Sigmoid colon (tissue), 6 donors: ENCODE measurements at regions not wholly inside any gene's neighbourhood (a gene's known extent, or its start where the extent isn't known, plus 50 kb on each side); places are given as distances from the start of the nearest gene placed in this dataset.

Experiments
- DNase-seq: peaks from one replicate; pipeline ENCODE4 v3.0.0-alpha.2; 2019
- H3K27ac ChIP-seq, 4 donors: fragments of 200-600 bp; sonication (generic); one replicate each; pipeline ENCODE4 v1.5.1; 2016 to 2019; ENCODE audit warnings: mild to moderate bottlenecking in 1 of 4
- H3K27me3 ChIP-seq, 3 donors: fragments of 200-600 bp; sonication (generic); one replicate each; pipeline ENCODE4 v1.5.1; 2019; ENCODE audit warnings: mild to moderate bottlenecking in 1 of 3
- H3K36me3 ChIP-seq, 4 donors: fragments of 200-600 bp; sonication (generic); one replicate each; pipeline ENCODE4 v1.5.1; 2016 to 2019
- H3K4me1 ChIP-seq, 4 donors: fragments of 200-600 bp; sonication (generic); one replicate each; pipeline ENCODE4 v1.5.1; 2017 to 2019
- H3K4me3 ChIP-seq, 4 donors: fragments of 200-600 bp; sonication (generic); one replicate each; pipeline ENCODE4 v1.5.1; 2017 to 2019; ENCODE audit warnings: mild to moderate bottlenecking in 2 of 4, moderate library complexity in 1 of 4
- H3K9me3 ChIP-seq, 4 donors: fragments of 200-600 bp in 3 of 4; sonication (generic) in 3 of 4; one replicate each; pipeline versions ENCODE4 v1.5.1 to v1.6.1; 2013 to 2019
- EP300 ChIP-seq, 4 donors: sonication (generic); formaldehyde crosslinking; IDR thresholded peaks; one replicate each; pipeline ENCODE4 v1.6.1; 2017; ENCODE audit warnings: antibody characterized with exemption in 4 of 4
- POLR2A ChIP-seq, 2 donors: fragments of 450-650 bp; IDR thresholded peaks; one replicate each; pipeline ENCODE4 v1.6.1; 2016; ENCODE audit warnings: antibody characterized with exemption in 2 of 2, mild to moderate bottlenecking in 2 of 2, moderate library complexity in 2 of 2
- POLR2AphosphoS5 ChIP-seq, 4 donors: sonication (generic); formaldehyde crosslinking; IDR thresholded peaks; one replicate each; pipeline ENCODE4 v1.6.1; 2017; ENCODE audit warnings: antibody characterized with exemption in 4 of 4
- WGBS, 2 donors: extraction: QIAGEN DNeasy Blood & Tissue Kit; methylation state at CpG; one replicate each; pipeline ENCODE4 v1.1.7; 2013; 5-methylcytosine and 5-hydroxymethylcytosine counted together
- intact Hi-C: fragments of 100-400 bp; cut with DNase I; formaldehyde crosslinking; loops from one replicate; pipeline ENCODE4 v1.15.1; 2023
- TF ChIP-seq, protein P1 (sequence below), 4 experiments: fragments of 450-650 bp in 3 of 4; fragments of 200-600 bp in 1 of 4; IDR thresholded peaks; one replicate each; pipeline ENCODE4 v1.5.1; 2016 to 2019; ENCODE audit warnings: antibody characterized with exemption in 4 of 4, mild to moderate bottlenecking in 3 of 4, moderate library complexity in 2 of 4
- donor health status: healthy with polysubstance abuse.
- donor health status: healthy.

DNA sequence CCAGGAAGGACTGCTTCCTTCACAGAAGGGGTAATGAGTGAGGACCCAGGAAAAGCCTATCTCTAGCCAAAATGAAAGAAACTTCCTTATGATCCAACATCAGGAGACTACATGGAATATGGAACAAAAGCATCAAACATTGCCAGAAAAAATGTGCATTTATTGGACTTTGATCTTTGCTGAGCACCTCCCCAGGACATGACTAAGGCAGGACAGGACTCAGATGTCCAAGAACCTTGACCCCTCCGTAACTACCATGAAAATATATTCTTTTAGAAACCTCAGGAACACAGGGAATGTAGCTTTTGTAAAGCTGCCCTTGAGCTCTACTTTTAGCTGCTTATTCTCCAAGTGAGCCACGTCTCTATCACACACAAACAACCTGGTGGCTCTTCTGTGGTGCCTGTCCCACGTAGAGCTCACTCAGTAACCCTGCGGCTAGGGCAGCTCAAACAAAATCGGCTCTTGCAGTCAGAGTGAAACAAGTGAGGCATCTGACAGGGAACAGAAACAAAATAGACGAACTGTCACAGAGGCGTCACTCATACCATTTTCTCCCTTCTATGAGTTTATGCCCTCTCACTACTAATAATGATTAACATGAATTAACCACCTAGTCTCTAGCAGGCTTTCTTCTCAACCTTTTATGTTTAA is 471.5 kb upstream of the API5 start:
- Histone ChIP-seq H3K36me3 (no peaks in the 10 kb centered on the region), H3K9me3 (no peaks in the 10 kb centered on the region), H3K4me1 (no peaks in the 10 kb centered on the region), H3K27ac (no peak overlapping the region), H3K27me3 (no peaks in the 10 kb centered on the region), H3K4me3 (no peak overlapping the region)
- DNase-seq, result no peak
- intact Hi-C loops, result no loop called here
- TF ChIP-seq POLR2A (IDR thresholded peaks at IDR 0.05) (no peak), EP300 (IDR thresholded peaks at IDR 0.05) (no peak), POLR2AphosphoS5 (IDR thresholded peaks at IDR 0.05) (no peak)
- TF ChIP-seq, protein P1, sequence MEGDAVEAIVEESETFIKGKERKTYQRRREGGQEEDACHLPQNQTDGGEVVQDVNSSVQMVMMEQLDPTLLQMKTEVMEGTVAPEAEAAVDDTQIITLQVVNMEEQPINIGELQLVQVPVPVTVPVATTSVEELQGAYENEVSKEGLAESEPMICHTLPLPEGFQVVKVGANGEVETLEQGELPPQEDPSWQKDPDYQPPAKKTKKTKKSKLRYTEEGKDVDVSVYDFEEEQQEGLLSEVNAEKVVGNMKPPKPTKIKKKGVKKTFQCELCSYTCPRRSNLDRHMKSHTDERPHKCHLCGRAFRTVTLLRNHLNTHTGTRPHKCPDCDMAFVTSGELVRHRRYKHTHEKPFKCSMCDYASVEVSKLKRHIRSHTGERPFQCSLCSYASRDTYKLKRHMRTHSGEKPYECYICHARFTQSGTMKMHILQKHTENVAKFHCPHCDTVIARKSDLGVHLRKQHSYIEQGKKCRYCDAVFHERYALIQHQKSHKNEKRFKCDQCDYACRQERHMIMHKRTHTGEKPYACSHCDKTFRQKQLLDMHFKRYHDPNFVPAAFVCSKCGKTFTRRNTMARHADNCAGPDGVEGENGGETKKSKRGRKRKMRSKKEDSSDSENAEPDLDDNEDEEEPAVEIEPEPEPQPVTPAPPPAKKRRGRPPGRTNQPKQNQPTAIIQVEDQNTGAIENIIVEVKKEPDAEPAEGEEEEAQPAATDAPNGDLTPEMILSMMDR (IDR thresholded peaks at IDR 0.05), result no peak
- 75 to 81% methylated on average over 7 of the region's 7 CpGs for WGBS, 2 donors

DNA sequence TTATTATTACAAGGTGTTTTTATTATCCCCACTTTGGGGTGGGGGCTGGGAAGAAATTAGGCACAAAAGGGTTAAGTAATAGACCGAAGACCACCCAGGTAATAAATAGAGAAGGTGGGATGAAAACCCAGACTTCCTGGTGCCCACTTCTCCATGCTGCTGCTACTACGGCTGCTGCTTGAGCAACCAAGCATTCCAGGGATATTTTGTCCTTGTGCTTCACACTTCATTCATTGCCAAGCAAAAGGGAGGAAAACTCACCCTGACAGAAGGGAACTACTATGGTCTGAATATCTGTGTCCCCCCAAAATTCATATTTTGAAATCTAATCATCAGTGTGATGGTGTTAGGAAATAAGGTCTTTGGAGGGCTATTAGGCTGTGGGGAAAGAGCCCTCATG is 470.9 kb upstream of the API5 start:
- Histone ChIP-seq H3K4me1 (no peaks in the 10 kb centered on the region), H3K27ac (no peak overlapping the region), H3K4me3 (no peak overlapping the region), H3K27me3 (no peaks in the 10 kb centered on the region), H3K36me3 (no peaks in the 10 kb centered on the region), H3K9me3 (no peaks in the 10 kb centered on the region)
- WGBS, 2 donors, result 75 to 80% methylated on average over 2 of the region's 2 CpGs
- TF ChIP-seq, protein P1 (IDR thresholded peaks at IDR 0.05), result no peak
- TF ChIP-seq POLR2AphosphoS5 (IDR thresholded peaks at IDR 0.05), result no peak
- TF ChIP-seq POLR2A (IDR thresholded peaks at IDR 0.05), result no peak
- no peak for TF ChIP-seq EP300 (IDR thresholded peaks at IDR 0.05)
- DNase-seq, result no peak
- intact Hi-C loops, result no loop called here

DNA sequence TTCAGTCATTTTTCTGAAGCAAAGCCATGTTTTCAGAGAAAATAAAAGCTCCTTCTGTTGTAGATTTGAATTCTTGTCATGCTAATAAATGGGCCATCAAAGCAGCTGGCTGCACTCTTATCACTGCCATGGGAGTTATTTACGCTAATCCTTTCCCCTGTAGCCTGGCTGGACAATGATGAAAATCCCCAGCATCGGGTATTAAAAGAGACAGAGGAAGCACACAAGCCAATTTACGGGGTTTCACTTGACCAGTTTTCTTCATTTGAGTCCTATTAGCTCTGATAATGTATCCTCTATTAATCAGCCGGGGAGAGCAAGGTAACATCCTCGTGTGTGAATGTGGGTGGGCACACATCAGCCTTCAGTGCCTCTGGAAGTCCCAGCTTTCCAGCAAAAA is 470.2 kb upstream of the API5 start:
- DNase-seq, result no peak
- Histone ChIP-seq H3K27ac (no peak overlapping the region), H3K9me3 (no peaks in the 10 kb centered on the region), H3K27me3 (no peaks in the 10 kb centered on the region), H3K4me3 (no peak overlapping the region), H3K4me1 (no peaks in the 10 kb centered on the region), H3K36me3 (no peaks in the 10 kb centered on the region)
- TF ChIP-seq EP300 (IDR thresholded peaks at IDR 0.05) (no peak), POLR2AphosphoS5 (IDR thresholded peaks at IDR 0.05) (no peak)
- intact Hi-C loops, result no loop called here
- 52 to 56% methylated on average over 5 of the region's 5 CpGs for WGBS, 2 donors

DNA sequence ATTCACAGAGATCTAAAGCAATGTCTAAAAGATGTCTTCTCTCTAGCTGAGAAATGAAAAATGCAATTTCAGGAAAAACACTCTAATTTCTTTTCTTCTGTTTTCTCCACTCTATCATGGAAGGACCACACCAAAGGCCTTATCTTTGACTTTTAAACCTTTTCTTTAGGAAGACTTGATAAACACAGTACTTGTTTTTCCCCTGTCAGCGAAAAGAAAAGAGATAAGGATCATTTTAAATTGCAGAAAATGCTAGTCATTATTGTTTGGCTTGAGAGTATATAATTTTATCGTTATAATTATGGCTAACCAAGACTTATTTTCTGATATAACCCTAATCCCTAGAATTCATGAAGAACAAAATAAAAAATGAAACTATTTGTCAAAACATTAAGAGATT is 462.4 kb upstream of the API5 start:
- intact Hi-C loops, result no loop called here
- no peaks in the 10 kb centered on the region for H3K36me3 ChIP-seq
- H3K27ac ChIP-seq, result no peak overlapping the region
- no peak overlapping the region for H3K4me3 ChIP-seq
- 48 to 62% methylated on average over 2 of the region's 2 CpGs for WGBS, 2 donors
- TF ChIP-seq POLR2A (IDR thresholded peaks at IDR 0.05), result no peak
- TF ChIP-seq, protein P1 (IDR thresholded peaks at IDR 0.05), result no peak
- TF ChIP-seq POLR2AphosphoS5 (IDR thresholded peaks at IDR 0.05), result no peak
- TF ChIP-seq EP300 (IDR thresholded peaks at IDR 0.05), result no peak
- no peaks in the 10 kb centered on the region for H3K27me3 ChIP-seq
- no peak for DNase-seq
- H3K9me3 ChIP-seq, result no peaks in the 10 kb centered on the region
- no peaks in the 10 kb centered on the region for H3K4me1 ChIP-seq

DNA sequence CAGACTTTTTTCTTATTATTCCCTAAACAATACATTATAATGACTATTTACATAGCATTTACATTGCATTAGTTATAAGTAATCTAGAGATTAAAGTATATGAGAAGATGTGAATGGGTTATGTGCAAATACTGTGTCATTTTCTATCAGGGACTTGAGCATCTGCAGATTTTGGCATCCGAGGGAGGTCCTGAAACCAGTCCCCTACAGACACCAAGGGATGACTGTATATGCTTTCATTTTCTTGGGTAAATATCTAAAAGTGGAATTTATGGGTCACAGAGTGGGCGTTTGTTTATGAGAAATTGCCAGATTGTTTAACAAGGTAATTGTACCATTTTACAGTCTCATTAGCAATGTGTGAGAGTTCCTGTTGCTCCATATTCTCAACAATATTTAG is 454.5 kb upstream of the API5 start:
- Histone ChIP-seq H3K27me3 (no peaks in the 10 kb centered on the region), H3K27ac (no peak overlapping the region), H3K4me3 (no peak overlapping the region), H3K4me1 (no peaks in the 10 kb centered on the region), H3K9me3 (peaks cover 0 to 1% (median 0%) of the 10 kb centered on the region in 4 donors), H3K36me3 (no peaks in the 10 kb centered on the region)
- WGBS, 2 donors, result 28 to 61% methylated on average over 2 of the region's 2 CpGs
- TF ChIP-seq POLR2A (IDR thresholded peaks at IDR 0.05) (no peak), EP300 (IDR thresholded peaks at IDR 0.05) (no peak), POLR2AphosphoS5 (IDR thresholded peaks at IDR 0.05) (no peak)
- TF ChIP-seq, protein P1 (IDR thresholded peaks at IDR 0.05), result no peak
- intact Hi-C loops, result no loop called here
- DNase-seq, result no peak
